ENCODE measurements at regions not wholly inside any gene's neighbourhood (a gene's known extent, or its start where the extent isn't known, plus 50 kb on each side); places are given as distances from the start of the nearest gene placed in this dataset.
"Not testable (repeated sequence)": the region's sequence is repeated elsewhere in the genome, so short reads cannot be mapped to it uniquely, and the experiment has no call there.

DNA sequence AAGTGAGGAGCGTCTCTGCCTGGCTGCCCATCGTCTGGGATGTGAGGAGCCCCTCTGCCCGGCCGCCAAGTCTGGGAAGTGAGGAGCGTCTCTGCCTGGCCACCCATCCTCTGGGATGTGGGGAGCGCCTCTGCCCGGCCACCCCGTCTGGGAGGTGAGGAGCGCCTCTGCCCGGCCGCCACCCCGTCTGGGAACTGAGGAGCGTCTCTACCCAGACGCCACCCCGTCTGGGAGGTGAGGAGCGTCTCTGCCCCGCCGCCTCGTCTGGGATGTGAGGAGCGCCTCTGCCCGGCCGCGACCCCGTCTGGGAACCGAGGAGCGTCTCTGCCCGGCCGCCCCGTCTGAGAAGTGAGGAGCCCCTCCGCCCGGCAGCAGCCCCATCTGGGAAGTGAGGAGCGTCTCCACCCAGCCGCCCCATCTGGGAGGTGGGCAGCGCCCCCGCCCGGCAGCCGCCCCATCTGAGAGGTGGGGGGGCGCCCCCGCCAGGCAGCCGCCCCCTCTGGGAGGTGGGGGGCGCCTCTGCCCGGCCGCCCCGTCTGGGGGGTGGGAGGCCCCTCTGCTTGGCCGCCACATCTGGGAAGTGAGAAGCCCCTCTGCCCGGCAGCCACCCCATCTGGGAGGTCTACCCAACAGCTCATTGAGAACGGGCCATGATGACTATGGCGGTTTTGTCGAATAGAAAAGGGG is 228.4 kb downstream of the CAAP1 start:
- not testable (repeated sequence) for DNase-seq

DNA sequence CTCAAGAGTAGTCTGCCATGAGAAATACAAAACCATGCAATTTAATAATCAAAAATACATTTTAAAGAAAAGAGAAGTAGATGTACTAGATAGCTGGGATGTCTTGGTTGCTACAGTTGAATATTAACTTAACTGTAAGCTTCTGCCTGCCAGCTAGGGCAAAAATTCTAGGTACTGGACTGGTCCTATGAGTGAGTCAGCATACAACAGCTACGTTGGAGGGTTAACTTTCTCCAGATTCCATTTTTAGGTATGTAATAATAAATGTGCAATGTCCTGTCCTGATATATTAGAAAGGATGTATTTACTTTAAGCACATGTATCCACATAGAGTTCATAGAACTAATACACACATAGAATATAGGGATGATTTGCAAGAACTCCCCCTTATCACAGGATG is 230.1 kb downstream of the CAAP1 start:
- no peak for DNase-seq

DNA sequence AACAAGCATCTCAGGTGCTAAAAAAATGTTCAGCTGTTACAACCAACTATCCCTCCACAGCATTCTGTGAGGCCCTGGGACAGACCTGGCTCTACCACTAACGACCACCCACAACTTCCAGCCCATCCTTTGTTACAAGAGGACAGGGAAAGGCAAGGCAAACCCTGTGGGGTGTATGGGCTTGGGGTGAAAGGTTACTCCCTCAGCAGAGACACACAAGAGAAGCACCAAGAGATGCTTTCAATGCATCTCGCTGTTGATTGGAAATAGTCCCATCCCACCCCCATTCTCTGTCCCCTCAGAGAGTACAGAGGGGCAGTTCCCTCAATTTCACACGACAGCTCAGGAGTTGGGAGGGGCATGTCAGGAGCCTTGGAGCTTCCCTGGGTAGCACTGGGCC is 234.1 kb downstream of the CAAP1 start:
- DNase-seq = no peak

DNA sequence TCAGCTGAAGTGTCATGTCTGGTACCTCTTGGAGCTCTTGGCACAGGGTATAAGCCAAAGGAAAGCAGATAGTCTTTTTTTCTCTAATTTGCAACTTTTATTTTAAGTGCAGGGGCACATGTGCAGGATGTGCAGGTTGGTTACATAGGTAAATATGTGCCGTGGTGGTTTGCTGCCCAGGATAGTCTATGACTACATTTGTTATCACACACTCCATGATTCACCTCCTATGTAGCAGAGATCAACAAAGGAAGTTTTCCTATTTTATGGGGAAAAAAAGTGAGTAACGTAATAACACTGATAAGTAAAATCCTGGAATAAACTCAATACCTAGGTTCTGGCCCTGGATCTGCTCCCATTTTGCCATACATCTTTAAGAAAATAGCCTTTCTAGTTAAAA is 234.6 kb downstream of the CAAP1 start:
- no peak for DNase-seq

DNA sequence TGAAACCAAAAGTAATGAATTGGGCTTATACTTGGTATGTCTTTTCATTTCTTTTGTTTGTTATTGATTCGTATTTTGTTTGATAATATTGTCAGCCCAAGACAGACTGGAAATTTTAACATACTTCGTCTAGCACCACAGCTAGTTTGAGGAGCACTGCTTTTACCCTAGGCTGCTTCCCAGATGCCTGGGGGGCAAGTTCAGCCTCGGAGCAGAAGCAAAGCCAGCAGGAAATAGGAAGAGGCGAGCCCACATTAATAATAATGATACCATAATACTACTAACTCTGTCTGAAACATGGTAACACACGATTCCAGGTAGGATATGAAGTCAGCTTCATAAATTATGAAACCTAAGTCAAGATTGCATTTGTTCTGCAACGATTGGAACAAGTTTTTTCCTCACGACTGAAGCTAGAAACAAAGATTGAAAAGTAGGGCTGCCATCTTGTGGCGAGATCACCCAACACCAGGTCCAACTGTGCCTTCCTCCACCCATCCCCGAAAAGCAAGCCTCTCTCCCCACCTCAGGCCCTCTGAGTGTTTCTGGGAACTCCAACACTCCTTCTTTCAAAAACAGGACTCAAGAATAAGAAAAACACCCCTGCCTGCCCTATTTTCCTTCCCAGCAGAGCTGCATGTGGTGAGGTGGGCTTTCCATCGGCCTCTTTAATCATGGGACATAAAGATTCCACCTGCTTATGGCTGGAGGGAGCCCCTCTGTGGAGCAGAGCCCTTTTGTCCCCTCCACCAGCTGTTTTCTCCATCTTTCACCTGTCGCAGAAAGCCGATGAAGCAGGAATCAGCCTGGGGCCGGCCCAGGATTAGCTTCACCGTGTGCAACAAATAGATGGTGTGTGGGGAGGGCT is 236.4 kb downstream of the CAAP1 start:
- DNase-seq = peak; percentile 32

DNA sequence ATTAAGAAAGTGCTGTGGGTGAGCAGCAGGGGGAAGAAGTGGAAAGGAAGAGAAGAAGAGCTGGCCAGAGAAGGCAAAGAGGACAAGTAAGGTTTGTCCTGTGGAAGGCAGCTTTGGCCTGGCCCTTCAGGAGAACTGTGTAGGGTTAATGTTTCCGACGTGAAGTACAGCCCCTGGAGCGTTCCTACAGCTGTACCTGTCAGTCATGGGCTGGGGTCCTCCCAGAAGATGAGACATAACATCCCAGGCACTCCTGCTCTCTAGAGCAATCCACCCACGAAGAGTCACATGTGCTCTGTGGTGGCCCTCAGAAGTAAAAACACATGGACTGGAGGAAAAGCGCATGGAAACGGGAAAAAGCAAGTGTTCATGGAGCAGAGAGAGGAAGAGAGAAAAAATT is 237.4 kb downstream of the CAAP1 start:
- no peak for DNase-seq

DNA sequence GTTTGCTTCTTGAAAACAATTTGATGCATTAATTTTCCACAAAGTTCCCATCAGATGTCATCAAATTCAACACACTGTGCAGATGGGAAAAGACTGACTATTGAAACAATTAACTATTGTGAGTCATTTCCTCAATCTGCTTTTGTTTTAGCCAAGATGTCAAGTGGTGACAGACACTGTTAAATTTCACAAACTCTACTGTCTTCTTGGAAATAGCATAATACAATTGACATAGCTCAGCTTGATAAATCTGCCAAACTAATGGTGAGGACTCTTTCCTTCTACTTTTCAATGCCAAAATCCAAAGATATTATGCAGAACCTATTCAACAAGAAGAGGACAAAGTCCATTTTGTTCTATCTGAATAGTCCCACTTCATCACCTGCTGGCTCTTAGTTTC is 242.3 kb downstream of the CAAP1 start:
- no peak for DNase-seq

DNA sequence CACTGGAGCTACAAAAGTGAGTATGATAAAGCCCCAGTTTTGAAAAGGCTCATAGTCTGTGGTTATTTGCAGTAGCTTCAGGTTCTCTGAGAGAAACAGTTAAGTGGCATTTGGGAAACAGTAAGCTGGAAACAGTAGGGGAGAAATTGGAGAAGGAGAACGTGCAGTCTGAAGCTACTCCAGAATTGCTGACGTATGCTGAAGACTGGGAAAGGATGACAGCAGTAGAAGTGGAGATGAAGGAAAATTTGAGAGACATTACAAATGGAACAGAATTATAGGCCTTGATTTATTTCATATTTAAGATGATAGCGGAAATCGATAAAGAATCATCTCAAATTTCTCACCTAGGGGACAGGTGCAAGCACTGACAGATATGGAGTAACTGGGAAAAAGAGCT is 248.8 kb downstream of the CAAP1 start:
- no peak for DNase-seq

DNA sequence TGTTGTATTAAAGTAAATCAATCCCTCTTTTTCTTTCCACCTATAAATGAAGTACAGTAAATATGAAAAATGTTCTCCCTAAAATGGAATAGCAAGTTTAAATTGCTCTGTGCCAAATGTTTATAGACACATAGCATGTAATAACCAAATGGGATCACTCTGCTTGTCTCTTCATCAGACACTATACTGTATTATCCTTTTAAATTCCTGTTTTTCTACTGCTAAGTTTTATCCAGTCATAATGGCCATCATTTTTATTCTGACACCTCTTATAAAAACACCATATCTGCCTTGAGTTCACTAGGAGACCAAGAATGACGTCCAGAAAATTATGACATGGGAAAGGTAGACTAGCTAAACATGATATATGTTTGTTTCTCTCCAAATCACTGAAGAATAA is 252.8 kb downstream of the CAAP1 start:
- DNase-seq = no peak

DNA sequence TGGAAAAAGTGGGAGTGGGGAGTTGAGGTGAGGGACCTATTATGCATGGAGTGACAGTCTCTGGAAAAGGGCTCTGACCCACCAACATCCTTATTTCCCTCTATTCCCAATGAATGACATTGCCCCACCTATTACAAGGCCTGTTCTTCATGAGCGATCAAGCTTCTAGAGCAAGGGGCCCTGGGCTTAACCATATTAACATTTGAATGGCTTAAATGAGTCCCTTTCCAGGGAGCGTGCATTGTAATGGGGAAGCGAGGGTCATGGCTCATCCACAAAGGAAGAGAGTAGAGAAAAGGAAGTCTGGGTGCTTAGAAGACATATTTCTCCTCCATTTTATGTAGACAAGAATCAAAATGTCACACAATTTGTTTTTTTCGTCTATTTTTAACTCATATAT is 255.5 kb downstream of the CAAP1 start:
- DNase-seq = no peak

DNA sequence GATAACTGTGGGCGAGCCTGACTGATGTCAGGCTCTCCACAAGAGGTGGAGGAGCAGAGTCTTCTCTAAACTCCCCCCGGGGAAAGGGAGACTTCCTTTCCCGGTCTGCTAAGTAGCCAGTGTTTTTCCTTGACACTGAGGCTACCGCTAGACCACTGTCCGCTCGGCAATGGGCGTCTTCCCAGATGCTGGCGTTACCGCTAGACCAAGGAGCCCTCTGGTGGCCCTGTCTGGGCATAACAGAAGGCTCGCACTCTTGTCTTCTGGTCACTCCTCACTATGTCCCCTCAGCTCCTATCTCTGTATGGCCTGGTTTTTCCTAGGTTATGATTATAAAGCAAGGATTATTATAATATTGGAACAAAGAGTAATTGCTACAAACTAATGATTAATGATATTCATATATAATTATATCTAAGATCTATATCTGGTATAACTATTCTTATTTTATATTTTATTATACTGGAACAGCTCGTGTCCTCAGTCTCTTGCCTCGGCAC is 278.7 kb downstream of the CAAP1 start:
- DNase-seq = not testable (repeated sequence)

DNA sequence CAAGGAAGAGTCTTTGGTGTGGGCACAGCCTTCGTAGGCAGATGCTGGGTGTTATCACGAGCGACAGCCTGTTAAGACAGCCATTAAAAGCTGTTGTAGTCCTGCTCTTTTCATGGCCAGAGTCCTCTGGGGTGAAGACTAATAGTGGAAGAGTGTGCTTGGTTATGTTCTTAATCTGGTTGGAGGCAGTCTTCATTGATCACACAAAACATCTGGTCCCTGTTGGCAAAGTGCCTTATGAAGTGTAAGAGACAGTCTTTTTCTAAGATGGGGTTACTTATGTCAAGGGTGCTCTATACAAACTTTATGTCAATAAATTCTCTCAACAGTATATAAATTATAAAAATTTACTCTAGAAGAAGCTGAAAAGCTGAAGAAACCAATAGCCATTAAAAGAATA is 280.4 kb downstream of the CAAP1 start:
- DNase-seq = no peak

DNA sequence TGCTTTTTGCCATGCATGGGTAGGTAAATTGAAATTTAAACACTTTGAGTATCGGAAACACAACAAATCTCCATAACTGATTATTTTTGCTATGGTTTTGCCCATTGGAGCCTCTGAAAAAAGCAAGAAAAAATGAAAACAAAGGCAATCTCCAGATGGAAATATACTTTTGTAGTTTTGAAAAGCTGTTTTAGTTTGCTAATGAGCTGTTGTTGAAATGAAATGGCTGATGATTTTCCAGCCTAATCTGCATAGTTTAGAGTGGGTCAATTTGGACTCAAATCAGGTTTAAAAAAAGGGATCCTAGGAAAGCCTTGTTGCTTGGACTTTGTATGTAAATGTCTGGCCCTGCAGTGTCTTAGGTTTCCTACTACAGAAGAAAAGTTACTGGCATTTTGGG is 285.8 kb downstream of the CAAP1 start:
- no peak for DNase-seq

DNA sequence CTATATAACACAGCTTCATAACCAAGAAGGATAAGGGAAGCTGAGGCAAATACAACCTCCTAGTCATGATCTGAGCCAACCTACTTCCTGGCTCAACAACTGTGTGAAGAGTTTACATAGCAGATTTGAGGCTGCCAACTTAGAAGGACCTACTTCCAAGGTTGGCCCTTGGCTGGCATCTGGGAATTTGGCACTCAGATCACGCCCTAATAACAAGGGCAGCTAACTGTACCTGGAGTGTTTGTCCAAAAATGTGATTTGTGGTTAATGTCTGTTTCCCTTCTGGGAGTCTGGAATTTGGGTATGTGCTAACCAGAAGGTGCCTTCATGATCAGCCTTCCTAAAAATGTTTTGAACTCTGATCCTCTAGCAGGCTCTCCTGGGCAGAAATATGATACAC is 287.2 kb downstream of the CAAP1 start:
- DNase-seq = no peak

DNA sequence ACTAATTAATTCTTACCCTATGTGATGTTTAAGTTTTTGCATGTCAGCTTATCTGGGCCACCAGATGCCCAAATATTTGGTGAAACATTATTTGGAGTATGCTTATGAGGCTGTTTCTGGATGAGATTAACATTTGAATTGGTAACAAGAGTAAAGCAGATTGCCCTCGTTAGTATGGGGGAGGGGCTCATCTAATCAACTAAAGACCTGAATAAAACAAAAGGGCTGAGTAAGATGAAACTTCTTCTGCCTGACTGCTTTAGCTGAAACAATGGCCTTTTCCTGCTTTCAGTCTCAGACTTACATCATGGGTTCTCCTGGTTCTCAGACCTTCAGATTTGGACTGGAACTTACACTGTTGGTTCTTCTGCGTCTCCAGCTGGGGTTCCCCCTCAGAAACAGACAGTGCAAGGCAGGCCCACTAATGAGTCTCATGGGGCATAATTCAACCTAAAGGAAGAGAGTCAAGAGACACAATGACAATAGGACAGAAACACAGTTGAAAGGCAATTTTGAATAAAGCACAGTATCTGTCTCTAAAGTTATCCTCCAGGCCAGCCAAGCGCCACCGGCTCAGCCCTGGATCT is 288.4 kb downstream of the CAAP1 start:
- DNase-seq = no peak

DNA sequence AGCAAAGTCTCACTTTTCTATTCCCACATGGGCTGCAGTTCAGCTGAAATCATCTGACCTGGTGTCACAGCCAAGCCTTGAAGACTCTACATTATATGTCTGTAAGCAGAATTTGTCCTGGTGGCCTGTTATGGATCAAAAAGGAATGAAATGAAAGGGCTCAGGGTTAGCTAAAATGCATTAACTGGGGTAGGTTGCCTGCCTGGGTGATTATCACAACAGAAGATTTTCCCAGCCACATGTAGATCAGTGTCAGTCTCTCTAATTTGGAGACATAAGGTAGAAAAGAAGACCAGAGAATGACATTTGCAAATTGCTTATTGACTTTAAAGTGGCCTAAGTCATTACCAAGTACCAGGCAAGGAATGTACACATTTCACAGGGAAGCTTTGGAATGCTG is 289.0 kb downstream of the CAAP1 start:
- no peak for DNase-seq

DNA sequence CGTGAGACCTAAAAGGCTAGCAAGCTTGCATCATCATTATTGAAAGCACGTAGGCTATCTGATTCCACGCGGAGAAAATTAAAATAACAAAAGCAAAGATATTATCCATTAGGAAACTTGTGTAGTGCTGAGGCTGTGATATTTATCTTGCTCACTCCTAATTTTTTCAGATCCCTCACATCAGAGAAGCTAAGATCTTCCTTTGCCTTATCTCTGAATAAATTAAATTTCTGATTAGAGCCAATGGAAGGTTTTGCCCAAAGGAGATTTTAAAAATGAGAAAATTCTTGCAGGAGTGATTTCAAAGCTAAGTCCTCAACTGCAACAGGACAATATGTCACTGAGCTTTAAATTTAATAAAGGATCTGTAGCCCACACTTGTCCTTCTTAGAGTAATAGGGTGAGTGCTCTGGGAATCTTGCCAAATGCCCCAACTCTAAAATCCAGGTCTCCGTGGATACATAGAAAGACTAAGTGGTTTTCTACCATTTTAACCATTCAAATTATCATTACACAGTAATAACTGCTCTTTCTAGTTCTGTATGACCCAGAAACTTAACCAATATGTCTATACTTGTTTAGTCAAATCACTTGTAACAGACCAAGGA is 295.0 kb downstream of the CAAP1 start:
- no peak for DNase-seq

DNA sequence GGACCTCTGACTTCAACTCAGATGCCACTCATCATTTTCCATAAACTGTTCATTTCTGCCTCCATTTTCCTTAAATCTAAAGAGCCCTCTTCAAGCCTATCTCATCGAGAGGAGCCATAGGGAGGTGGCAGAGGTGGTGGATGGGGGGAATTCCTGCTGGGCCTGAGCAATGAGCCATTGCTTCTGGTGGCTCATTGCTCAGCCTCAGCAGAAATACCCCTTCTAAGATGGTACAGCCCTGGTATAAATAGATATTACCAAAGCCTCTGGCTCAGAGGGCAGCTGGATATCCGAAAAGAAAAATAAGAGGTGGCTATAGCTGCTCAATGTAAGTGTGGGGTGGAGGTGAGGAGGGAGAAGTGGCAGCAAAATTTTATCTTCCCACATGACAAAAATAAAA is 313.5 kb downstream of the CAAP1 start:
- no peak for DNase-seq

DNA sequence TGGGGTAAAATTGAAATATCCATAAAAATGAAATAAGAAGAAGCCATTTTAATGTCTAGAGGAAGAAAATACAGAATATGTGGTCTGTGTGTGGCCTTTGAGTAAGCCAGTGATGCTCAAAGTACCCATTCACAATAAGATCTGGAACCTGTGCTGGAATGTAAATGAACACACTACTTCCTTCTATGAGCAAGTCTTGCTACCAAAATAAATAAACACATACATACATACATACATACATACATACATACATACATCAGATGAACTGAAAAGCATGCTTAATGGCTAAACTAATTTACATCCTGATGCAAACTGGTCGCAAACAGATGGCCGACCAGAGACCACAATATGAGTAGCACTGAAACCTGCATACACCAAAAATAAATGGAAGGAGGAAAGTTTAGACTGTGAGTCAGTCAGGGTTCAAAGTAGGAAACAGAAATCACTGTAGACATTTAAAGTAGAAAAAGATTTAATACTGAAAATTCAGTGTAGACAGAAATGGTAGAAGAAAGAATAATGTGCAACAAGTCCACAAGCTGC is 317.6 kb downstream of the CAAP1 start:
- DNase-seq = no peak

DNA sequence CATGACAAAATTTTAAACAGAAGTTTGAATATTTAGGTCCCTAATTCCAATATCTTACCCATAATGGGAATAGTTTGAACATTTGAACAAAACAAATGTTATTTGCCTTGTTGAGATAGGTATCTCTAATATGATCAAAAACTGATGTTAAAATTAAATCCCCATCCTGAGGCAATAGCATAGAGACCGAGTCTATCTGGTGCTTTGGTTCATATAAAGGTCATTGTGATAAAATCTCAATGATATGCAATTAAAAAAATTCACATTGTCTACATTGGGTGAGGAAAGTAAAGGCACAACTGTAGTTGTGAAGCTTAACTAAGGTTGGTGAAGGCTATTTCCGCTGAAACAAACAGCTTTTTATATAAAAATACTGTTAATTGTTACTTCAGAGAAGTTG is 318.3 kb downstream of the CAAP1 start:
- DNase-seq = no peak

DNA sequence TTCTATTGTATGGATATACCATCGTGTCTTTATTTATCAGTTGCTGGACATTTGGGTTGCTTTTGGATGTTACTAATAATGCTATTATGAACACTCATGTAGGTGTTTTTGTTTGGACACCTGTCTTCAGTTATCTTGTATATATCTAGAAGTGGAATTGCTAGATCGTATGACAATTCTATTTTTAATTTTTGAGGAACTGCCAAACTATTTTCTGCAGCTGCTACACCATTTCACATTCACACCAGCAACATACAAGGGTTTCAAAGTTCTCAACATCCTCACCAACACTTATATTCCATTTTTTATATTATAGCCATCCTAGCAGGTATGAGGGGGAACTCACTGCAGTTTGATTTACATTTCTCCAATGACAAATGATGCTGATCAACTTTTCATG is 324.6 kb downstream of the CAAP1 start:
- DNase-seq = no peak

DNA sequence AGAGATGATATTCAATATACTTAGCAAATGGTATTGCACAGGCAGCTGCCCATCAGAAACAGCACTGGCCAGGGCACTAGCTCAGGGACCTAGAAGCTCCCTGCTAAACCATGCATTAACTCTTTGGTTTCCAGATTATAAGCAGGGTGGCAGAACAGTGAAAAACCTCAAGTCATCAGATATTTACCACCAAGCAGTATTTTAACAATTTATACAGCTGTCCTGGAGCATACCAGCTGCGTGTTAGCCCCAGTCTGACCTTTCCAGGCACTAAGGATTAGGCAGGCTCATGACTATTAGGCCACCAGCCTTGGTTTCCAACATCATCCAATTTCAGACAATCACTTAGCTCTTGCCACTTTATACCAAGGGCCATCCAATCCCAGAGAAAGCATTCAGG is 326.5 kb downstream of the CAAP1 start:
- DNase-seq = no peak

DNA sequence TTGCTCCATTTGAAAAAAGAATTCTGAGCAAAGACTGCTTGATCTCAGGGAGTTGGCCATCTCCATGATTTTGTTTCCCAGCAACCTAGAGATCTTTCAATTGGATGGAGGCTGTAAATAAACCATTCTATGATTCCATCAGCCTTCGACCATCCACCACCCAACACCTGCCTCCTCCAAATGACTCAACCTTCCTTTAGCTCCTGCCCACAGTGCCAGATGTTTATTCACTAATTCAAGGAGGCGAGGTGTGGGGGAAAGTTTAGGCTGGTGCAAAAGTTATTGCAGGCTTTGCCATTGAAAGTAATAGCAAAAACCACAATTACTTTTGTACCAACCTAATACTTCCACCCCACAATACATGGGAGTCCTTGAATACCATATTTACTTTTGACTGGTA is 327.5 kb downstream of the CAAP1 start:
- DNase-seq = no peak
